ENCODE measurements at regions not wholly inside any gene's neighbourhood (a gene's known extent, or its start where the extent isn't known, plus 50 kb on each side); places are given as distances from the start of the nearest gene placed in this dataset.

GRCh38 chr4:1500231-1500965, 94.2 kb upstream of the NKX1-1 start:
- no peak overlapping the region for H3K4me3 ChIP-seq (ENCODE audit: low read length)
- no peaks in the 10 kb centered on the region for H3K79me2 ChIP-seq (ENCODE audit: low read length)
- ATAC-seq: no peak
- TF ChIP-seq EZH2 (IDR thresholded peaks at IDR 0.05; ENCODE audit: low read length, unreplicated experiment) (no peak), CTCF (conservative IDR thresholded peaks at IDR 0.05; ENCODE audit: low read depth, low read length) (no peak), EZH2phosphoT487 (IDR thresholded peaks at IDR 0.05; ENCODE audit: borderline replicate concordance, low read length) (no peak)
- no peaks in the 10 kb centered on the region for H3F3A ChIP-seq (ENCODE audit: low read length, unreplicated experiment)
- H4K20me1 ChIP-seq (ENCODE audit: low read length): no peaks in the 10 kb centered on the region
- no peak overlapping the region for H3K4me2 ChIP-seq (ENCODE audit: low read length)
- no peak for DNase-seq
- H3K9me2 ChIP-seq (replicated peaks; ENCODE audit: low read length): no peaks in the 10 kb centered on the region
- no TSS peak for BruUV-seq (replicated peaks)
- no peaks in the 10 kb centered on the region for H3K36me3 ChIP-seq (ENCODE audit: low read depth, low read length)
- H3K9ac ChIP-seq (ENCODE audit: low read length): no peak overlapping the region
- POLR2A ChIA-PET (ENCODE audit: unreplicated experiment): no interaction called here
- H3K9me3 ChIP-seq (ENCODE audit: low read length): no peaks in the 10 kb centered on the region
- intact Hi-C loops (cut with micrococcal nuclease): no loop called here
- H2AFZ ChIP-seq (ENCODE audit: low read length): no peak overlapping the region
- 0 out of 2 replicates have a peak, but pooled peaks cover under 1% of the 10 kb centered on the region for H3K27me3 ChIP-seq (ENCODE audit: low read length)
- H3K27ac ChIP-seq (ENCODE audit: low read length): no peak overlapping the region
- H3K4me1 ChIP-seq (ENCODE audit: insufficient read depth, low read length): no peaks in the 10 kb centered on the region
- CTCF ChIA-PET: no interaction called here

GRCh38 chr4:1499465-1499864, 93.2 kb upstream of the NKX1-1 start:
- ChIA-PET CTCF (no interaction called here), POLR2A (ENCODE audit: unreplicated experiment) (no interaction called here)
- Histone ChIP-seq H3K9me2 (replicated peaks; ENCODE audit: low read length) (no peaks in the 10 kb centered on the region), H3K4me2 (ENCODE audit: low read length) (no peak overlapping the region), H2AFZ (ENCODE audit: low read length) (no peak overlapping the region), H3F3A (ENCODE audit: low read length, unreplicated experiment) (no peaks in the 10 kb centered on the region), H3K27me3 (ENCODE audit: low read length) (peaks cover 10% of the 10 kb centered on the region; the same call in 1 of the 2 replicates), H3K9ac (ENCODE audit: low read length) (no peak overlapping the region), H3K4me3 (ENCODE audit: low read length) (no peak overlapping the region), H4K20me1 (ENCODE audit: low read length) (no peaks in the 10 kb centered on the region), H3K27ac (ENCODE audit: low read length) (no peak overlapping the region), H3K9me3 (ENCODE audit: low read length) (no peaks in the 10 kb centered on the region), H3K36me3 (ENCODE audit: low read depth, low read length) (no peaks in the 10 kb centered on the region), H3K4me1 (ENCODE audit: insufficient read depth, low read length) (no peaks in the 10 kb centered on the region), H3K79me2 (ENCODE audit: low read length) (no peaks in the 10 kb centered on the region)
- TF ChIP-seq EZH2phosphoT487 (IDR thresholded peaks at IDR 0.05; ENCODE audit: borderline replicate concordance, low read length): no peak
- TF ChIP-seq EZH2 (IDR thresholded peaks at IDR 0.05; ENCODE audit: low read length, unreplicated experiment): no peak
- TF ChIP-seq CTCF (conservative IDR thresholded peaks at IDR 0.05; ENCODE audit: low read depth, low read length): no peak
- ATAC-seq (no peak), DNase-seq (no peak)
- no TSS peak for BruUV-seq (replicated peaks)
- intact Hi-C loops (cut with micrococcal nuclease): no loop called here

- ChIA-PET CTCF (no interaction called here), POLR2A (ENCODE audit: unreplicated experiment) (no interaction called here)
- Histone ChIP-seq H3K4me1 (ENCODE audit: insufficient read depth, low read length) (no peaks in the 10 kb centered on the region), H3K79me2 (ENCODE audit: low read length) (no peaks in the 10 kb centered on the region), H3K36me3 (ENCODE audit: low read depth, low read length) (no peaks in the 10 kb centered on the region), H3K4me2 (ENCODE audit: low read length) (no peak overlapping the region), H3K27me3 (ENCODE audit: low read length) (peaks cover 31% of the 10 kb centered on the region), H3K9me2 (replicated peaks; ENCODE audit: low read length) (no peaks in the 10 kb centered on the region), H4K20me1 (ENCODE audit: low read length) (no peaks in the 10 kb centered on the region), H3K4me3 (ENCODE audit: low read length) (no peak overlapping the region), H3F3A (ENCODE audit: low read length, unreplicated experiment) (no peaks in the 10 kb centered on the region), H3K27ac (ENCODE audit: low read length) (no peak overlapping the region), H3K9me3 (ENCODE audit: low read length) (no peaks in the 10 kb centered on the region), H3K9ac (ENCODE audit: low read length) (no peak overlapping the region), H2AFZ (ENCODE audit: low read length) (no peak overlapping the region)
- no peak for DNase-seq
- TF ChIP-seq EZH2phosphoT487 (IDR thresholded peaks at IDR 0.05; ENCODE audit: borderline replicate concordance, low read length) (no peak), EZH2 (IDR thresholded peaks at IDR 0.05; ENCODE audit: low read length, unreplicated experiment) (no peak)
- BruUV-seq (replicated peaks): no TSS peak
- no peak for ATAC-seq
- intact Hi-C loops (cut with micrococcal nuclease): no loop called here
These were observed 91.1 kb upstream of the NKX1-1 start for GRCh38 chr4:1497189-1497801.

All from PC-3 (cell line).